ENCODE measurements at regions not wholly inside any gene's neighbourhood (a gene's known extent, or its start where the extent isn't known, plus 50 kb on each side); places are given as distances from the start of the nearest gene placed in this dataset.

DNA sequence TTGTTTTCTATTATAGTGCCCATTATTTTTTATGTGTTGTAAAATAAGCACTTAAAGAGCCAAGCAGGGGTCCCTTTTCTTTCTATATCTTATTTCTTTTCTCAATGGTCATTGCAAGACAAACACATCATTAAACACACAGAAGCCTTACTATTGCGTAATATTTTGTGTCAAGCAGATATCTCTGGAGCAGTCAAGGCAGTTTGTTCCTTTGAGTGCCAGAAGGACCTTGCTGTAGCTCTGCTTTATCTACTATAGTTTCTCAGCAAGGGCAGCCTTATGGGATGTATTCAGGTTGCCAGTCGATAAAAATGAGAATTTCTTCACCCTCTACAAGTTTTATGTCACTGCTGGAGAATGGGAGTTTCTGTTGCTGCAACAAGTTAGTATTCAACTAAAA is 319.3 kb downstream of the TDRD3 start:
- Histone ChIP-seq H3F3A (ENCODE audit: control insufficient read depth, insufficient read depth) (no peaks in the 10 kb centered on the region), H3K9me3 (ENCODE audit: control insufficient read depth, insufficient read depth, low read length) (no peaks in the 10 kb centered on the region), H4K20me1 (ENCODE audit: control insufficient read depth, insufficient read depth, low read depth, low read length) (no peaks in the 10 kb centered on the region), H3K36me3 (ENCODE audit: control insufficient read depth, low read length) (no peaks in the 10 kb centered on the region), H3K4me1 (ENCODE audit: control insufficient read depth, low read length) (no peaks in the 10 kb centered on the region), H3K9me2 (replicated peaks; ENCODE audit: control insufficient read depth, low read length) (no peaks in the 10 kb centered on the region), H3K27ac (ENCODE audit: low read depth, low read length) (no peak overlapping the region), H3K4me2 (ENCODE audit: low read length) (no peak overlapping the region), H3K27me3 (ENCODE audit: control insufficient read depth, low read length) (no peaks in the 10 kb centered on the region), H3K79me2 (ENCODE audit: control insufficient read depth, low read length) (no peaks in the 10 kb centered on the region), H3K4me3 (ENCODE audit: low read length) (no peak overlapping the region)
- TF ChIP-seq EZH2phosphoT487 (IDR thresholded peaks at IDR 0.05; ENCODE audit: borderline replicate concordance, low read length), result no peak
- TF ChIP-seq, protein P1, sequence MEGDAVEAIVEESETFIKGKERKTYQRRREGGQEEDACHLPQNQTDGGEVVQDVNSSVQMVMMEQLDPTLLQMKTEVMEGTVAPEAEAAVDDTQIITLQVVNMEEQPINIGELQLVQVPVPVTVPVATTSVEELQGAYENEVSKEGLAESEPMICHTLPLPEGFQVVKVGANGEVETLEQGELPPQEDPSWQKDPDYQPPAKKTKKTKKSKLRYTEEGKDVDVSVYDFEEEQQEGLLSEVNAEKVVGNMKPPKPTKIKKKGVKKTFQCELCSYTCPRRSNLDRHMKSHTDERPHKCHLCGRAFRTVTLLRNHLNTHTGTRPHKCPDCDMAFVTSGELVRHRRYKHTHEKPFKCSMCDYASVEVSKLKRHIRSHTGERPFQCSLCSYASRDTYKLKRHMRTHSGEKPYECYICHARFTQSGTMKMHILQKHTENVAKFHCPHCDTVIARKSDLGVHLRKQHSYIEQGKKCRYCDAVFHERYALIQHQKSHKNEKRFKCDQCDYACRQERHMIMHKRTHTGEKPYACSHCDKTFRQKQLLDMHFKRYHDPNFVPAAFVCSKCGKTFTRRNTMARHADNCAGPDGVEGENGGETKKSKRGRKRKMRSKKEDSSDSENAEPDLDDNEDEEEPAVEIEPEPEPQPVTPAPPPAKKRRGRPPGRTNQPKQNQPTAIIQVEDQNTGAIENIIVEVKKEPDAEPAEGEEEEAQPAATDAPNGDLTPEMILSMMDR (IDR thresholded peaks at IDR 0.05; ENCODE audit: low read depth, low read length, poor library complexity, severe bottlenecking), result no peak

DNA sequence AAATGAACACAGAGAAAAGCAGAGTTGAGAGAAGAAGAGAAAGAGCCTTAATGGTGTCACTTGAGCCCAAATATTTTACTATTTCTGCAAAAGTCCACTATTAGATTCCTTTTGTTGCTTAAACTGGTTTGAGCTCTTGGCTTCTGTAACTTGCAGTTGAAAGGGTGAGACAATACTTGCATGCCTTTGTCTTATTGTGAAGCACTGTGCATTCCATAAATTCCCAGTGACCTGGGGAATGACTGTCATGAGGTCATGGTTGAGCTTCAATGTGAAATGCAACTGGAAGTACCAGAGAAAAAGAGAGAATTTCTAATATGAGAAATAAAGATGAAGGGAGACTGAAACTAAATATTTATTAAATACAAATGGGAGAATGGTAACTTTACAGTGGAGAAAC is 310.9 kb downstream of the TDRD3 start:
- no peak overlapping the region for H3K27ac ChIP-seq (ENCODE audit: low read depth, low read length)

DNA sequence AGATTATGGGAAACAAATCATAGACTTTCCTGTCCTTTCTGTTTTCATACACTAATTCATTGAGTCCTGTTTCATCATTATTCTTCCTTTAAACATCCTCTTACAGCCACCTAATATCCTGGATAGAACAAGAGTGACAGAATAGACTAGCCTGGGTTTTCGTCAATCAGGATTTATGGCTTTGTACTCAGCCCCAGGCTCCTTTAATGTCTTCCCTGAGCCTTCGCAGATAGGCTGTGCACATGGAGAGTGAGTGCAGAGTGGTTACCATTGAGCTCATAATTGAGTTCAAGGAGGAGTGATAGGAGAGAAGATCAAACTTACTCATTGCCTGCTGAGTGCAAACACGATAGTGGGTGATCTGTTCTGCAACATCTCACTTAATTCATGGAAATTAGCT is 304.9 kb downstream of the TDRD3 start:
- no peaks in the 10 kb centered on the region for H4K20me1 ChIP-seq (ENCODE audit: control insufficient read depth, insufficient read depth, low read depth, low read length)
- no peaks in the 10 kb centered on the region for H3K9me2 ChIP-seq (replicated peaks; ENCODE audit: control insufficient read depth, low read length)
- H3K9me3 ChIP-seq (ENCODE audit: control insufficient read depth, insufficient read depth, low read length), result no peaks in the 10 kb centered on the region
- no peak overlapping the region for H3K27ac ChIP-seq (ENCODE audit: low read depth, low read length)
- H3K27me3 ChIP-seq (ENCODE audit: control insufficient read depth, low read length), result no peaks in the 10 kb centered on the region
- no peaks in the 10 kb centered on the region for H3K79me2 ChIP-seq (ENCODE audit: control insufficient read depth, low read length)
- H3K4me2 ChIP-seq (ENCODE audit: low read length), result no peak overlapping the region
- no peak overlapping the region for H3K4me3 ChIP-seq (ENCODE audit: low read length)
- TF ChIP-seq, protein P1 (IDR thresholded peaks at IDR 0.05; ENCODE audit: low read depth, low read length, poor library complexity, severe bottlenecking), result no peak
- no peak for TF ChIP-seq EZH2phosphoT487 (IDR thresholded peaks at IDR 0.05; ENCODE audit: borderline replicate concordance, low read length)
- H3F3A ChIP-seq (ENCODE audit: control insufficient read depth, insufficient read depth), result no peaks in the 10 kb centered on the region
- no peaks in the 10 kb centered on the region for H3K36me3 ChIP-seq (ENCODE audit: control insufficient read depth, low read length)
- H3K4me1 ChIP-seq (ENCODE audit: control insufficient read depth, low read length), result no peaks in the 10 kb centered on the region

More for the DNA sequence above, 310.9 kb downstream of the TDRD3 start:
- H4K20me1 ChIP-seq (ENCODE audit: control insufficient read depth, insufficient read depth, low read depth, low read length), result no peaks in the 10 kb centered on the region
- H3K4me2 ChIP-seq (ENCODE audit: low read length), result no peak overlapping the region
- H3K9me2 ChIP-seq (replicated peaks; ENCODE audit: control insufficient read depth, low read length), result no peaks in the 10 kb centered on the region
- TF ChIP-seq, protein P1 (IDR thresholded peaks at IDR 0.05; ENCODE audit: low read depth, low read length, poor library complexity, severe bottlenecking), result no peak
- TF ChIP-seq EZH2phosphoT487 (IDR thresholded peaks at IDR 0.05; ENCODE audit: borderline replicate concordance, low read length), result no peak
- H3K9me3 ChIP-seq (ENCODE audit: control insufficient read depth, insufficient read depth, low read length), result no peaks in the 10 kb centered on the region
- H3F3A ChIP-seq (ENCODE audit: control insufficient read depth, insufficient read depth), result no peaks in the 10 kb centered on the region
- no peak overlapping the region for H3K4me3 ChIP-seq (ENCODE audit: low read length)
- H3K79me2 ChIP-seq (ENCODE audit: control insufficient read depth, low read length), result no peaks in the 10 kb centered on the region
- H3K4me1 ChIP-seq (ENCODE audit: control insufficient read depth, low read length), result no peaks in the 10 kb centered on the region
- no peaks in the 10 kb centered on the region for H3K36me3 ChIP-seq (ENCODE audit: control insufficient read depth, low read length)
- no peaks in the 10 kb centered on the region for H3K27me3 ChIP-seq (ENCODE audit: control insufficient read depth, low read length)

DNA sequence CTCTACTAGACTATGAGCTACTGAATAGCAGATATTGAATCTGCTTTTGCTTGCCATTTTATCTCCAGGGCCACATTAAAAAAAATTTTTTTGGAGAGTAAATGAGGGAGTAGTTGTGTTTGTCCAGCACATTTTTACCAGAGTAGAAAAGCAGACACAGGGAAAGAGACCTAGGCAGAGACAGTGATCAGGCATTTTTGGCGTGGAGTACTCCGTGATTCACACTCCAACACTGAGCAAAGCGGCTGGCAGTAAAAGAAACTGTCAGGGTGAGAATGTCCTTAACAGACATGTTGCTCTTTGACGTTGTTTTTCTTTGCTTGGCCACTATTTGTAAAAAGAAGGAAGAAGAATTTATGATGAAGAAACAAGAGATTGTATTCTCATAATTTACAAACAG is 304.0 kb downstream of the TDRD3 start:
- H3F3A ChIP-seq (ENCODE audit: control insufficient read depth, insufficient read depth), result no peaks in the 10 kb centered on the region
- H3K27me3 ChIP-seq (ENCODE audit: control insufficient read depth, low read length), result no peaks in the 10 kb centered on the region
- no peaks in the 10 kb centered on the region for H3K79me2 ChIP-seq (ENCODE audit: control insufficient read depth, low read length)
- no peaks in the 10 kb centered on the region for H3K4me1 ChIP-seq (ENCODE audit: control insufficient read depth, low read length)
- no peak overlapping the region for H3K4me2 ChIP-seq (ENCODE audit: low read length)
- H3K9me3 ChIP-seq (ENCODE audit: control insufficient read depth, insufficient read depth, low read length), result no peaks in the 10 kb centered on the region
- H3K9me2 ChIP-seq (replicated peaks; ENCODE audit: control insufficient read depth, low read length), result no peaks in the 10 kb centered on the region
- no peak overlapping the region for H3K4me3 ChIP-seq (ENCODE audit: low read length)
- no peak overlapping the region for H3K27ac ChIP-seq (ENCODE audit: low read depth, low read length)
- H4K20me1 ChIP-seq (ENCODE audit: control insufficient read depth, insufficient read depth, low read depth, low read length), result no peaks in the 10 kb centered on the region
- TF ChIP-seq EZH2phosphoT487 (IDR thresholded peaks at IDR 0.05; ENCODE audit: borderline replicate concordance, low read length), result no peak
- TF ChIP-seq, protein P1 (IDR thresholded peaks at IDR 0.05; ENCODE audit: low read depth, low read length, poor library complexity, severe bottlenecking), result no peak
- no peaks in the 10 kb centered on the region for H3K36me3 ChIP-seq (ENCODE audit: control insufficient read depth, low read length)

Measured in DOHH2 (cell line).